A549 (cell line): ENCODE measurements at regions not wholly inside any gene's neighbourhood (a gene's known extent, or its start where the extent isn't known, plus 50 kb on each side); places are given as distances from the start of the nearest gene placed in this dataset.

Experiments used
- ATAC-seq, 2 experiments: fragments of 200-7000 bp in 1 of 2; fragments of >200 bp in 1 of 2; cut with Nextera tagmentation in 1 of 2; cut with Tn5 transposase in 1 of 2; 3 replicates each; pipeline versions ENCODE4 v1.8.0 to v1.9.1; 2018 to 2020; ENCODE audit warnings: mild to moderate bottlenecking in 1 of 2, moderate library complexity in 1 of 2
- CTCF ChIA-PET: fragments of 300-600 bp; sonication (Branson Sonifier 250); formaldehyde crosslinking; extraction: SDS; loops from one replicate; lab custom pipeline; 2021; ENCODE audit warnings: antibody characterized with exemption, inconsistent platforms; lab: Yijun Ruan, JAX
- POLR2A ChIA-PET: fragments of 350-600 bp; formaldehyde crosslinking; extraction: SDS; loops from one replicate; lab custom pipeline; 2021; ENCODE audit warnings: antibody characterized with exemption, inconsistent platforms; lab: Yijun Ruan, JAX
- DNase-seq, 2 experiments: peaks; one replicate each; pipeline versions ENCODE4 v3.0.0 to v3.0.0-alpha.2; 2011 to 2016; ENCODE audit warnings: low read depth in 1 of 2, low spot score in 1 of 2
- FAIRE-seq: peaks from 2 replicates; lab custom pipeline; 2011; peaks lifted over from hg19 to GRCh38; lab: Jason Lieb, UNC
- H3K27ac ChIP-seq, 2 experiments: fragments of >200 bp; sonication (Bioruptor Twin); formaldehyde crosslinking; 3 replicates each; pipeline ENCODE4 v1.5.1; 2016 to 2017
- H3K4me1 ChIP-seq: fragments of >200 bp; sonication (Bioruptor Twin); formaldehyde crosslinking; 3 replicates; pipeline ENCODE4 v1.6.1; 2016
- H3K4me2 ChIP-seq: fragments of >200 bp; sonication (Bioruptor Twin); formaldehyde crosslinking; 3 replicates; pipeline ENCODE4 v1.6.1; 2016
- H3K4me3 ChIP-seq: fragments of >200 bp; sonication (Bioruptor Twin); formaldehyde crosslinking; 3 replicates; pipeline ENCODE4 v1.5.1; 2016
- H3K9me3 ChIP-seq: fragments of >200 bp; sonication (Bioruptor Twin); formaldehyde crosslinking; 3 replicates; pipeline ENCODE4 v1.6.1; 2016
- ATOH8 ChIP-seq: fragments of 250-450 bp; sonication (Bioruptor Pico); IDR thresholded peaks from 2 replicates; pipeline ENCODE4 v1.5.0; 2020; ENCODE audit warnings: low read depth, mild to moderate bottlenecking, moderate library complexity
- BCL3 ChIP-seq: fragments of >200 bp; sonication (Bioruptor Twin); formaldehyde crosslinking; IDR thresholded peaks from 3 replicates; pipeline ENCODE4 v1.6.1; 2016
- CBX2 ChIP-seq: fragments of 200-600 bp; sonication (generic); IDR thresholded peaks from 2 replicates; pipeline ENCODE4 v1.6.1; 2016; ENCODE audit warnings: low read depth, mild to moderate bottlenecking, borderline replicate concordance
- EHMT2 ChIP-seq: fragments of 200-600 bp; sonication (generic); IDR thresholded peaks from 2 replicates; pipeline ENCODE4 v1.6.1; 2016; ENCODE audit warnings: antibody characterized with exemption, low read depth, mild to moderate bottlenecking, moderate library complexity
- FOSL2 ChIP-seq, 2 experiments: fragments of 450-650 bp in 1 of 2; fragments of >200 bp in 1 of 2; sonication (Bioruptor Twin) in 1 of 2; formaldehyde crosslinking; IDR thresholded peaks; 2 replicates each; pipeline versions ENCODE4 v1.5.0 to v1.6.1; 2016 to 2020; ENCODE audit warnings: mild to moderate bottlenecking in 1 of 2, moderate library complexity in 1 of 2
- HOXB13 ChIP-seq: fragments of 250-450 bp; sonication (Bioruptor Pico); IDR thresholded peaks from 2 replicates; pipeline ENCODE4 v1.5.0; 2020; ENCODE audit warnings: low read depth, mild to moderate bottlenecking, moderate library complexity
- JUNB ChIP-seq: fragments of >200 bp; sonication (Bioruptor Twin); formaldehyde crosslinking; IDR thresholded peaks from 2 replicates; pipeline ENCODE4 v1.6.1; 2016
- KDM1A ChIP-seq: fragments of 200-600 bp; sonication (generic); IDR thresholded peaks from 2 replicates; pipeline ENCODE4 v1.6.1; 2016; ENCODE audit warnings: low read depth, mild to moderate bottlenecking
- KDM5A ChIP-seq: fragments of 200-600 bp; sonication (generic); IDR thresholded peaks from 2 replicates; pipeline ENCODE4 v1.6.1; 2016; ENCODE audit warnings: antibody characterized with exemption, mild to moderate bottlenecking
- MAZ ChIP-seq: fragments of 150-350 bp; IDR thresholded peaks from 2 replicates; pipeline ENCODE4 v1.6.1; 2014; ENCODE audit warnings: antibody characterized with exemption, low read depth, low read length, borderline replicate concordance
- MYC ChIP-seq: IDR thresholded peaks from 2 replicates; pipeline ENCODE4 v1.6.1; 2012; ENCODE audit warnings: mild to moderate bottlenecking, inconsistent platforms, low read length, improper control_type of control experiment, borderline replicate concordance
- NFE2L2 ChIP-seq: fragments of 150-350 bp; conservative IDR thresholded peaks from 2 replicates; pipeline ENCODE4 v1.6.1; 2014; ENCODE audit warnings: low read length
- NPAS2 ChIP-seq: fragments of 250-450 bp; sonication (Bioruptor Pico); IDR thresholded peaks from 2 replicates; pipeline ENCODE4 v1.8.0; 2022; ENCODE audit warnings: mild to moderate bottlenecking, moderate library complexity, borderline replicate concordance
- NR3C1 ChIP-seq: fragments of >200 bp; sonication (Bioruptor Twin); formaldehyde crosslinking; IDR thresholded peaks from 3 replicates; pipeline ENCODE4 v1.6.1; 2017
- PBX3 ChIP-seq: IDR thresholded peaks from 2 replicates; pipeline ENCODE4 v1.6.1; 2012
- PHF8 ChIP-seq: fragments of 200-600 bp; sonication (generic); IDR thresholded peaks from 2 replicates; pipeline ENCODE4 v1.6.1; 2016; ENCODE audit warnings: low read depth, mild to moderate bottlenecking, antibody characterized with exemption, moderate library complexity, borderline replicate concordance
- POLR2A ChIP-seq: IDR thresholded peaks from 2 replicates; pipeline ENCODE4 v1.6.1; 2012; ENCODE audit warnings: mild to moderate bottlenecking, low read length
- RAD21 ChIP-seq, 2 experiments: fragments of >200 bp in 1 of 2; sonication (Bioruptor Twin) in 1 of 2; formaldehyde crosslinking in 1 of 2; IDR thresholded peaks in 1 of 2; conservative IDR thresholded peaks in 1 of 2; 2 replicates in 1 of 2; 3 replicates in 1 of 2; pipeline ENCODE4 v1.6.1; 2012 to 2018; ENCODE audit warnings: inconsistent platforms in 1 of 2
- RARB ChIP-seq: fragments of 250-450 bp; sonication (Bioruptor Pico); IDR thresholded peaks from 2 replicates; pipeline ENCODE4 v1.8.0; 2021; ENCODE audit warnings: mild to moderate bottlenecking, moderate library complexity
- RCOR1 ChIP-seq: fragments of 150-350 bp; IDR thresholded peaks from 2 replicates; pipeline ENCODE4 v1.6.1; 2014; ENCODE audit warnings: antibody characterized with exemption, low read length, low read depth
- RFX5 ChIP-seq: fragments of 450-650 bp; IDR thresholded peaks from 2 replicates; pipeline ENCODE4 v1.7.1; 2014; ENCODE audit warnings: antibody characterized with exemption, mild to moderate bottlenecking, moderate library complexity
- TP53 ChIP-seq: fragments of 250-450 bp; sonication (Bioruptor Pico); IDR thresholded peaks from 2 replicates; pipeline ENCODE4 v1.5.0; 2021; ENCODE audit warnings: mild to moderate bottlenecking, moderate library complexity
- ZSCAN20 ChIP-seq: fragments of 250-450 bp; sonication (Bioruptor Pico); IDR thresholded peaks from 2 replicates; pipeline ENCODE4 v1.8.0; 2022; ENCODE audit warnings: mild to moderate bottlenecking, moderate library complexity
- WGBS: methylation state at CpG from one replicate; pipeline ENCODE4 v1.1.6; 2017; ENCODE audit errors: missing lambda C conversion rate; 5-methylcytosine and 5-hydroxymethylcytosine counted together

- Histone ChIP-seq H3K4me3 (no peak overlapping the region), H3K4me1 (no peaks in the 10 kb centered on the region), H3K27ac (no peak overlapping the region), H3K9me3 (no peaks in the 10 kb centered on the region), H3K4me2 (no peak overlapping the region)
- FAIRE-seq (no peak), DNase-seq (no peak), ATAC-seq (no peak)
- ChIA-PET CTCF (no interaction called here), POLR2A (no interaction called here)
- no peak for TF ChIP-seq JUNB
- no peak for TF ChIP-seq NPAS2 (CRISPR knock-in tag)
- no peak for TF ChIP-seq RFX5
- no peak for TF ChIP-seq PBX3
- TF ChIP-seq RARB (CRISPR knock-in tag): no peak
- TF ChIP-seq POLR2A: no peak
- TF ChIP-seq ATOH8 (CRISPR knock-in tag): no peak
- WGBS: 16% methylated on average over 3 of the region's 3 CpGs
These were observed 422.5 kb downstream of the FOXO1 start for GRCh38 chr13:40243982-40244381.

GRCh38 chr13:40245567-40245966 is 420.9 kb downstream of the FOXO1 start:
- ATAC-seq (no peak), FAIRE-seq (no peak)
- Histone ChIP-seq H3K4me3 (no peak overlapping the region), H3K9me3 (no peaks in the 10 kb centered on the region)
- TF ChIP-seq PHF8: no peak
- TF ChIP-seq, all 56 proteins: peak for 0
- POLR2A ChIA-PET: no interaction called here
- no peak overlapping the region for H3K27ac ChIP-seq
- CTCF ChIA-PET: no interaction called here
- WGBS: 5% methylated on average over 3 of the region's 3 CpGs
- no peaks in the 10 kb centered on the region for H3K4me1 ChIP-seq
- H3K4me2 ChIP-seq: no peak overlapping the region
- DNase-seq: no peak

- ATAC-seq: no peak
- no peaks in the 10 kb centered on the region for H3K9me3 ChIP-seq
- ChIA-PET POLR2A (no interaction called here), CTCF (no interaction called here)
- no peak overlapping the region for H3K4me3 ChIP-seq
- no peak overlapping the region for H3K4me2 ChIP-seq
- FAIRE-seq: no peak
- no peak for DNase-seq
- TF ChIP-seq KDM5A: no peak
- TF ChIP-seq CBX2: no peak
- no peak for TF ChIP-seq EHMT2
- no peak for TF ChIP-seq BCL3
- TF ChIP-seq RCOR1: no peak
- TF ChIP-seq TP53 (CRISPR knock-in tag): no peak
- no peak for TF ChIP-seq NR3C1
- no peak for TF ChIP-seq HOXB13
- TF ChIP-seq POLR2A: no peak
- TF ChIP-seq FOSL2 (IDR thresholded peaks at IDR 0.05): no peak
- no peak for TF ChIP-seq FOSL2 (CRISPR knock-in tag; IDR thresholded peaks at IDR 0.05)
- TF ChIP-seq ATOH8 (CRISPR knock-in tag): no peak
- TF ChIP-seq KDM1A: no peak
- TF ChIP-seq ZSCAN20 (CRISPR knock-in tag): no peak
- TF ChIP-seq MYC: no peak
- no peak for TF ChIP-seq NFE2L2
- TF ChIP-seq MAZ: no peak
- TF ChIP-seq RAD21 (conservative IDR thresholded peaks at IDR 0.05 in 1 of 2, IDR thresholded peaks at IDR 0.05 in 1 of 2): no peak
- TF ChIP-seq NPAS2 (CRISPR knock-in tag): no peak
- H3K27ac ChIP-seq: no peak overlapping the region
- no peaks in the 10 kb centered on the region for H3K4me1 ChIP-seq
These were observed 418.6 kb downstream of the FOXO1 start for GRCh38 chr13:40247845-40248244.
